ENCODE measurements at regions not wholly inside any gene's neighbourhood (a gene's known extent, or its start where the extent isn't known, plus 50 kb on each side); places are given as distances from the start of the nearest gene placed in this dataset.
A peak's percentile ranks its signal among the peaks of the same experiment; 100 is the strongest.

- no peak for DNase-seq (ENCODE audit: low read depth in 2 of 2)
Measured at GRCh38 chr1:29478879-29479278, 242.6 kb downstream of the PTPRU start.

GRCh38 chr1:29478151-29478791 is 241.9 kb downstream of the PTPRU start:
- DNase-seq (ENCODE audit: low read depth in 2 of 2): no peak

GRCh38 chr1:29475326-29475725 is 239.0 kb downstream of the PTPRU start:
- DNase-seq (ENCODE audit: low read depth in 2 of 2): no peak

- no peak for DNase-seq (ENCODE audit: low read depth in 2 of 2)
Measured at GRCh38 chr1:29474274-29475244, 238.2 kb downstream of the PTPRU start.

GRCh38 chr1:29473161-29473855 is 237.0 kb downstream of the PTPRU start:
- DNase-seq (ENCODE audit: low read depth in 2 of 2): no peak

- no peak for DNase-seq (ENCODE audit: low read depth in 2 of 2)
Measured at GRCh38 chr1:29471487-29472313, 235.4 kb downstream of the PTPRU start.

- no peak for DNase-seq (ENCODE audit: low read depth in 2 of 2)
Measured at GRCh38 chr1:29470788-29471119, 234.4 kb downstream of the PTPRU start.

- DNase-seq (ENCODE audit: low read depth in 2 of 2): no peak
Measured at GRCh38 chr1:29470087-29470787, 233.9 kb downstream of the PTPRU start.

- DNase-seq (ENCODE audit: low read depth in 2 of 2): no peak
Measured at GRCh38 chr1:29469457-29469856, 233.1 kb downstream of the PTPRU start.

- no peak for DNase-seq (ENCODE audit: low read depth in 2 of 2)
Measured at GRCh38 chr1:29467989-29468900, 231.9 kb downstream of the PTPRU start.

- DNase-seq (ENCODE audit: low read depth in 2 of 2): no peak
Measured at GRCh38 chr1:29466258-29466657, 229.9 kb downstream of the PTPRU start.

- DNase-seq (ENCODE audit: low read depth in 2 of 2): peak; percentile 37 to 47
Measured at GRCh38 chr1:29465755-29466154, 229.4 kb downstream of the PTPRU start.

- no peak for DNase-seq (ENCODE audit: low read depth in 2 of 2)
Measured at GRCh38 chr1:29462096-29462495, 225.8 kb downstream of the PTPRU start.

- DNase-seq (ENCODE audit: low read depth in 2 of 2): no peak
Measured at GRCh38 chr1:29461115-29461739, 224.9 kb downstream of the PTPRU start.

- DNase-seq (ENCODE audit: low read depth in 2 of 2): no peak
Measured at GRCh38 chr1:29460694-29461093, 224.4 kb downstream of the PTPRU start.

GRCh38 chr1:29460041-29460610 is 223.8 kb downstream of the PTPRU start:
- DNase-seq (ENCODE audit: low read depth in 2 of 2): no peak

- DNase-seq (ENCODE audit: low read depth in 2 of 2): no peak
Measured at GRCh38 chr1:29459620-29459945, 223.3 kb downstream of the PTPRU start.

GRCh38 chr1:29458737-29459619 is 222.7 kb downstream of the PTPRU start:
- DNase-seq (ENCODE audit: low read depth in 2 of 2): no peak

Data from lung microvascular endothelial cell (primary cell).